KMS-11 (cell line): ENCODE measurements at regions not wholly inside any gene's neighbourhood (a gene's known extent, or its start where the extent isn't known, plus 50 kb on each side); places are given as distances from the start of the nearest gene placed in this dataset.

Source experiments
- H2AFZ ChIP-seq: fragments of 200-600 bp; sonication (generic); 2 replicates; pipeline ENCODE4 v1.6.1; 2016; ENCODE audit warnings: antibody characterized with exemption, mixed run types, low read depth
- H3K27ac ChIP-seq: fragments of 200-600 bp; sonication (generic); 2 replicates; pipeline ENCODE4 v1.6.1; 2016; ENCODE audit warnings: mild to moderate bottlenecking, mixed run types
- H3K27me3 ChIP-seq: fragments of 200-600 bp; sonication (generic); 2 replicates; pipeline ENCODE4 v1.6.1; 2017; ENCODE audit warnings: mild to moderate bottlenecking, low read depth, mixed run types, moderate library complexity; ENCODE audit not compliant: insufficient read depth
- H3K36me3 ChIP-seq: fragments of 200-600 bp; sonication (generic); 2 replicates; pipeline ENCODE4 v1.6.1; 2017; ENCODE audit warnings: mild to moderate bottlenecking, mixed run types; ENCODE audit not compliant: insufficient read depth
- H3K4me1 ChIP-seq: fragments of 200-600 bp; sonication (generic); 2 replicates; pipeline ENCODE4 v1.6.1; 2016; ENCODE audit warnings: mild to moderate bottlenecking, low read depth, mixed run types; ENCODE audit not compliant: poor library complexity, severe bottlenecking
- H3K4me2 ChIP-seq: fragments of 200-600 bp; sonication (generic); 2 replicates; pipeline ENCODE4 v1.7.0; 2016; ENCODE audit warnings: mild to moderate bottlenecking, mixed run types
- H3K4me3 ChIP-seq: fragments of 200-600 bp; sonication (generic); IDR thresholded peaks from 2 replicates; pipeline ENCODE4 v1.6.1; 2017; ENCODE audit warnings: low read depth, low read length, mixed read lengths; ENCODE audit not compliant: insufficient read depth
- H3K79me2 ChIP-seq: fragments of 200-600 bp; sonication (generic); 2 replicates; pipeline ENCODE4 v1.6.1; 2016; ENCODE audit warnings: low read depth, mixed run types; ENCODE audit not compliant: insufficient read depth
- H3K9ac ChIP-seq: fragments of 200-600 bp; sonication (generic); 2 replicates; pipeline ENCODE4 v1.6.1; 2016; ENCODE audit warnings: mild to moderate bottlenecking, mixed run types
- H4K20me1 ChIP-seq: fragments of 200-600 bp; sonication (generic); 2 replicates; pipeline ENCODE4 v1.6.1; 2016; ENCODE audit warnings: mild to moderate bottlenecking, mixed run types; ENCODE audit not compliant: insufficient read depth
- TF ChIP-seq, protein P1 (sequence below): fragments of 200-600 bp; sonication (generic); conservative IDR thresholded peaks from 2 replicates; pipeline ENCODE4 v1.6.1; 2017; ENCODE audit warnings: low read depth, mild to moderate bottlenecking, antibody characterized with exemption, low read length, moderate library complexity, mixed read lengths

DNA sequence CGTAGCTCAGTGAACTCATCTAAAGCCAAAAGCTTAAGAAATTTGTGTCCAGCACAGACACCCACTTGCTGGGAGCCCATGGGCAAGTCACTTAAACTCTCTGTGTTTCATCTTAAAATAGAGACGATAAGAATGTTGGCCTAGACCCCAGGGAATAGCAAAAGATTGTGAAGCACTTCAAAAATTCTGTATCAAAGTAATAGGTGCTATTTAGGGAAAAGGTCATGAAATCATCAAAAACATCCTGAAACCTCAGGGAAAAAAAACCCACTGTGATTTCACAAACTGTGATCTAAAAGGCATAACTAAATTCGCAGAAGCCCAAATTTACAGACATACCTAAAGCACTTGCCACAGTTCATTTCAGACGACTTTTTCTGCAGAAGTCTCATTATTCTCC lies 278.3 kb downstream of the NR2F1-AS1 start:
- H3K4me1 ChIP-seq, result no peaks in the 10 kb centered on the region
- H3K36me3 ChIP-seq, result no peaks in the 10 kb centered on the region
- H4K20me1 ChIP-seq, result no peaks in the 10 kb centered on the region
- H2AFZ ChIP-seq, result no peak overlapping the region
- H3K79me2 ChIP-seq, result no peaks in the 10 kb centered on the region
- TF ChIP-seq, protein P1, sequence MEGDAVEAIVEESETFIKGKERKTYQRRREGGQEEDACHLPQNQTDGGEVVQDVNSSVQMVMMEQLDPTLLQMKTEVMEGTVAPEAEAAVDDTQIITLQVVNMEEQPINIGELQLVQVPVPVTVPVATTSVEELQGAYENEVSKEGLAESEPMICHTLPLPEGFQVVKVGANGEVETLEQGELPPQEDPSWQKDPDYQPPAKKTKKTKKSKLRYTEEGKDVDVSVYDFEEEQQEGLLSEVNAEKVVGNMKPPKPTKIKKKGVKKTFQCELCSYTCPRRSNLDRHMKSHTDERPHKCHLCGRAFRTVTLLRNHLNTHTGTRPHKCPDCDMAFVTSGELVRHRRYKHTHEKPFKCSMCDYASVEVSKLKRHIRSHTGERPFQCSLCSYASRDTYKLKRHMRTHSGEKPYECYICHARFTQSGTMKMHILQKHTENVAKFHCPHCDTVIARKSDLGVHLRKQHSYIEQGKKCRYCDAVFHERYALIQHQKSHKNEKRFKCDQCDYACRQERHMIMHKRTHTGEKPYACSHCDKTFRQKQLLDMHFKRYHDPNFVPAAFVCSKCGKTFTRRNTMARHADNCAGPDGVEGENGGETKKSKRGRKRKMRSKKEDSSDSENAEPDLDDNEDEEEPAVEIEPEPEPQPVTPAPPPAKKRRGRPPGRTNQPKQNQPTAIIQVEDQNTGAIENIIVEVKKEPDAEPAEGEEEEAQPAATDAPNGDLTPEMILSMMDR, result no peak
- H3K4me2 ChIP-seq, result no peak overlapping the region
- H3K27ac ChIP-seq, result no peak overlapping the region
- H3K4me3 ChIP-seq, result no peak overlapping the region
- no peaks in the 10 kb centered on the region for H3K27me3 ChIP-seq
- no peak overlapping the region for H3K9ac ChIP-seq

DNA sequence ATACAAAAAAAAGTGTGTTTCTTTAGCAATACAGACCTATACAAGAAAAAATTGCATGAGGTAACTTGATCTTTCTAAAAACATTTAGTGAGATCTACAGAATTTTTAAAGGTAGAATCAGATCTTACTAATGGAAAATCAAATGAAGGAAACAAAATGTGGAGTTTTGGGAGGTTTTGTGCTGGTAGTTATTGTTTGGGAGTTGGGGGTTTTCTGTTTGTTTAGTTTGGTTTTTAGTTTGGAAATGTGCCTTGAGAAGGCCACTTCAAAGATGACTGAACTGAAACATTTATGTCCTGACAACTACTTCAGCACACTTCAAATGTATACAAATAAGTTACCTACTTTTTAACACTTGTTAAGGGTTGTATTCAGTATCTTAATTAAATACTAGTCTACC lies 280.1 kb downstream of the NR2F1-AS1 start:
- H3K4me1 ChIP-seq, result no peaks in the 10 kb centered on the region
- no peaks in the 10 kb centered on the region for H4K20me1 ChIP-seq
- no peaks in the 10 kb centered on the region for H3K27me3 ChIP-seq
- TF ChIP-seq, protein P1, result no peak
- H3K79me2 ChIP-seq, result no peaks in the 10 kb centered on the region
- H3K36me3 ChIP-seq, result no peaks in the 10 kb centered on the region
- no peak overlapping the region for H3K4me2 ChIP-seq
- no peak overlapping the region for H2AFZ ChIP-seq
- H3K4me3 ChIP-seq, result no peak overlapping the region
- no peak overlapping the region for H3K9ac ChIP-seq
- H3K27ac ChIP-seq, result no peak overlapping the region

DNA sequence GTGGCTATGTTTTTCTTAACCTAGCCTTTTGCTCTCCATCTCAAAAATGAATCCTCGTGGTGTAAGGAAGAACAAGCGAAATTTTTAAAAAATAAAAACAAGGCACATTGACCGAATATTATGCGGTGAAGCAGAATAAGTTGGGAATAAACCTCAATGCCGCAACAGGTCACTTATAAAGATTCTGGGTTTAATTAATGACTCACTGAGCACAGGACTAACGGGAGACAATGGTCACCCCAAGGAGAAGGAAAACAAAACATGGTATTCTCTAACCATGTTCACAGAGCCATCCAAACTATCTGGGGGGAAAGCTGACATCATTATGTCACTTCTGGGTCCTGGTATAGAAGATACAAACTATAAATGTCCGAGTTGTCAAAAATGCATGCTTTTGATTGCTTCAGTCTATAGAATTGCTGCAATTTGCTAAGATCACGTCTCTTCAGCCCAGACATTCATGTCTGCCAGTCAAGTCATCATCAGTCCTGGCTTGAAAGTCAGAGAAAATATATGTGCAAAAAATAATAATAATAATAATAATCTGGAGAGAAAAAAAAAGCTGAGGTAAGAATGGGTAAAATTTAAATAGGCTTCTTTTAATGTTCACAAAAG lies 280.6 kb downstream of the NR2F1-AS1 start:
- H3K79me2 ChIP-seq, result no peaks in the 10 kb centered on the region
- no peaks in the 10 kb centered on the region for H3K27me3 ChIP-seq
- no peak overlapping the region for H3K4me2 ChIP-seq
- H4K20me1 ChIP-seq, result no peaks in the 10 kb centered on the region
- H3K36me3 ChIP-seq, result no peaks in the 10 kb centered on the region
- no peak overlapping the region for H3K27ac ChIP-seq
- H2AFZ ChIP-seq, result no peak overlapping the region
- no peaks in the 10 kb centered on the region for H3K4me1 ChIP-seq
- no peak overlapping the region for H3K4me3 ChIP-seq
- H3K9ac ChIP-seq, result no peak overlapping the region
- TF ChIP-seq, protein P1, result no peak

DNA sequence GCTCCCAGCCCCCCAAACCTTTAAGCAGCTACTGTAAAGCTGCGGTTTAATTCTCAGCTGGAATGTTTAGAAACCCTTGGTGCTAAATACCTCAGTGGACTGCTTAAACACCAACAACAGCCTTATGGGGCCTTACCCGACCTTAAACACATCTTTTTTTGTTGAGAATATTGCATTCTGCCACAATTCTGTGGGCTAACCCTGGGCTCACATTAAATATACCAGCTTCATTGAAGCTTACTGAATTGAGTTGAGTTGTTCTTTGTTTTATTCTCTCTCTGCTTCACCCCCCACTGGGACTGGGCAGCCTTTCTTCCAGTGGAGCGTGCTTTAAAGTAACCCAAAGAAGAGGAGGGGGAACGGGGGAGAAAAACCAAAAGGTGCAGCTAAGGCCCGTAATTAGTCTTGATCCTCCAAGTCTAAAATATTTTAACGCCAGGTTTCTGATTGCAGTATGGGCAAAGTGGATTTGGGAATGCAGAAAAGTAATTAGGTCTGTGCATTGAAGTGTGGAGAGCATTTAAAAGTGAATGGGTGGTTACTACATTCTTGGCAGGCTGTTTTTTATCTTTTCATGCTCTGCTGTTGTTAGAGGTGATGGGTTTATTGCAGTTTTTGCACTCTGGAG lies 281.2 kb downstream of the NR2F1-AS1 start:
- H3K4me3 ChIP-seq, result no peak overlapping the region
- no peaks in the 10 kb centered on the region for H3K36me3 ChIP-seq
- H2AFZ ChIP-seq, result no peak overlapping the region
- no peaks in the 10 kb centered on the region for H3K27me3 ChIP-seq
- TF ChIP-seq, protein P1, result no peak
- H3K27ac ChIP-seq, result no peak overlapping the region
- no peaks in the 10 kb centered on the region for H3K4me1 ChIP-seq
- H3K9ac ChIP-seq, result no peak overlapping the region
- no peaks in the 10 kb centered on the region for H4K20me1 ChIP-seq
- H3K79me2 ChIP-seq, result no peaks in the 10 kb centered on the region
- no peak overlapping the region for H3K4me2 ChIP-seq
